ENCODE measurements at regions not wholly inside any gene's neighbourhood (a gene's known extent, or its start where the extent isn't known, plus 50 kb on each side); places are given as distances from the start of the nearest gene placed in this dataset.

DNA sequence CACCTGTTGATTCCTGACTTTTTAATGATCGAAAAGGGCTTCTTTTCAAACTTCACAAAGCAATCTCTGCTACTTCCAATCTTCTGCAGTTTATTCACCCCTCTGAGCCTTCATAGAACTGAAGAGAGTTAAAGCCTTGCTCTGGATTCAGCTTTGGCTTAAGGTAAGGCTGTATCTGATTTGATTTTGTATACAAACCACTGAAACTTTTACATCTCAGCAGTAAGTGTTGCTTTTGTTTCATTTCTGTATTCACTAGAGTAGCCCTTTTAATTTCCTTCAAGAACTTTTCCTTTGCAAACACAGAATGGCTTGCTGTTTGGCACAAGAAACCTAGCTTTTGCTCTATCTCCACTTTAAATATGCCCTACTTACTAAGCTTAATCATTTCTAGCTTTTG lies 1193.0 kb upstream of the GBE1 start:
- no peak for ATAC-seq
- H2AFZ ChIP-seq (ENCODE audit: low read length), result no peak overlapping the region
- POLR2A ChIA-PET (ENCODE audit: unreplicated experiment), result no interaction called here

DNA sequence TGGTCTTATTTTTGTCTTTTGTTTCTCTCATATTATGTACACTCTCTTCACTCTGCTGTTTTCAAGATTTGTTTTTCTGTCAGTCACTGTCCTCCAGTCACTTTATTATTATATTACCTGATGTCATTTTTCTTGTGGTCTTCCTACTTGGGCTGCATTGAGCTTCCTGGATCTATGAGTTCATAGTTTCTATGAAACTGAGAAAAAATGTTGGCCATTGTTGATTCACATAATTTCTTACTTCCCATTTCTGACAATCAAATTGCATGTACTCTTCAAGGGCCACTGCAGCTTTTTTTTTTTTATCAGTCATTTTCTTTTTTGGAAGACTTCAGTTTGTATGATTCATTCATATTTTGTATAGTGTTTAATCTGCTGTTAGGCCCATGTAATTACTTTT lies 1180.6 kb upstream of the GBE1 start:
- H3K79me2 ChIP-seq (ENCODE audit: low read length), result no peaks in the 10 kb centered on the region
- no peaks in the 10 kb centered on the region for H3K9me2 ChIP-seq (replicated peaks; ENCODE audit: low read length)
- no peak overlapping the region for H3K9ac ChIP-seq (ENCODE audit: low read length)
- H3K4me1 ChIP-seq (ENCODE audit: insufficient read depth, low read length), result no peaks in the 10 kb centered on the region
- TF ChIP-seq, protein P1, sequence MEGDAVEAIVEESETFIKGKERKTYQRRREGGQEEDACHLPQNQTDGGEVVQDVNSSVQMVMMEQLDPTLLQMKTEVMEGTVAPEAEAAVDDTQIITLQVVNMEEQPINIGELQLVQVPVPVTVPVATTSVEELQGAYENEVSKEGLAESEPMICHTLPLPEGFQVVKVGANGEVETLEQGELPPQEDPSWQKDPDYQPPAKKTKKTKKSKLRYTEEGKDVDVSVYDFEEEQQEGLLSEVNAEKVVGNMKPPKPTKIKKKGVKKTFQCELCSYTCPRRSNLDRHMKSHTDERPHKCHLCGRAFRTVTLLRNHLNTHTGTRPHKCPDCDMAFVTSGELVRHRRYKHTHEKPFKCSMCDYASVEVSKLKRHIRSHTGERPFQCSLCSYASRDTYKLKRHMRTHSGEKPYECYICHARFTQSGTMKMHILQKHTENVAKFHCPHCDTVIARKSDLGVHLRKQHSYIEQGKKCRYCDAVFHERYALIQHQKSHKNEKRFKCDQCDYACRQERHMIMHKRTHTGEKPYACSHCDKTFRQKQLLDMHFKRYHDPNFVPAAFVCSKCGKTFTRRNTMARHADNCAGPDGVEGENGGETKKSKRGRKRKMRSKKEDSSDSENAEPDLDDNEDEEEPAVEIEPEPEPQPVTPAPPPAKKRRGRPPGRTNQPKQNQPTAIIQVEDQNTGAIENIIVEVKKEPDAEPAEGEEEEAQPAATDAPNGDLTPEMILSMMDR (conservative IDR thresholded peaks at IDR 0.05; ENCODE audit: low read depth, low read length), result no peak
- TF ChIP-seq EZH2phosphoT487 (IDR thresholded peaks at IDR 0.05; ENCODE audit: borderline replicate concordance, low read length), result no peak
- TF ChIP-seq EZH2 (IDR thresholded peaks at IDR 0.05; ENCODE audit: low read length, unreplicated experiment), result no peak
- no peaks in the 10 kb centered on the region for H3F3A ChIP-seq (ENCODE audit: low read length, unreplicated experiment)
- no peak overlapping the region for H3K4me3 ChIP-seq (ENCODE audit: low read length)
- POLR2A ChIA-PET (ENCODE audit: unreplicated experiment), result interaction anchor here (0.6 kb wide), 1 partner anchor 11 kb away, joined by 4 read pairs; no protein-coding TSS in a partner anchor
- CTCF ChIA-PET, result no interaction called here
- ATAC-seq (no peak), DNase-seq (no peak)
- H3K27ac ChIP-seq (ENCODE audit: low read length), result no peak overlapping the region
- no peaks in the 10 kb centered on the region for H4K20me1 ChIP-seq (ENCODE audit: low read length)
- no peak overlapping the region for H3K4me2 ChIP-seq (ENCODE audit: low read length)
- no peaks in the 10 kb centered on the region for H3K36me3 ChIP-seq (ENCODE audit: low read depth, low read length)
- H2AFZ ChIP-seq (ENCODE audit: low read length), result no peak overlapping the region
- H3K9me3 ChIP-seq (ENCODE audit: low read length), result peaks cover 12% of the 10 kb centered on the region; the same call in 1 of the 2 replicates
- H3K27me3 ChIP-seq (ENCODE audit: low read length), result no peaks in the 10 kb centered on the region
- BruUV-seq (replicated peaks), result no TSS peak
- intact Hi-C loops (cut with micrococcal nuclease), result no loop called here

More for the DNA sequence above, 1193.0 kb upstream of the GBE1 start:
- H3K4me1 ChIP-seq (ENCODE audit: insufficient read depth, low read length), result no peaks in the 10 kb centered on the region
- H4K20me1 ChIP-seq (ENCODE audit: low read length), result no peaks in the 10 kb centered on the region
- no peaks in the 10 kb centered on the region for H3K27me3 ChIP-seq (ENCODE audit: low read length)
- no TSS peak for BruUV-seq (replicated peaks)
- no peak overlapping the region for H3K9ac ChIP-seq (ENCODE audit: low read length)
- peaks cover 7% of the 10 kb centered on the region; the same call in 1 of the 2 replicates for H3K9me3 ChIP-seq (ENCODE audit: low read length)
- H3K9me2 ChIP-seq (replicated peaks; ENCODE audit: low read length), result no peaks in the 10 kb centered on the region
- CTCF ChIA-PET, result no interaction called here
- no peak for TF ChIP-seq EZH2phosphoT487 (IDR thresholded peaks at IDR 0.05; ENCODE audit: borderline replicate concordance, low read length)
- no peak for TF ChIP-seq EZH2 (IDR thresholded peaks at IDR 0.05; ENCODE audit: low read length, unreplicated experiment)
- TF ChIP-seq, protein P1 (conservative IDR thresholded peaks at IDR 0.05; ENCODE audit: low read depth, low read length), result no peak
- no peaks in the 10 kb centered on the region for H3K79me2 ChIP-seq (ENCODE audit: low read length)
- no peak overlapping the region for H3K4me3 ChIP-seq (ENCODE audit: low read length)
- no peak for DNase-seq
- H3F3A ChIP-seq (ENCODE audit: low read length, unreplicated experiment), result no peaks in the 10 kb centered on the region
- intact Hi-C loops (cut with micrococcal nuclease), result no loop called here
- H3K36me3 ChIP-seq (ENCODE audit: low read depth, low read length), result no peaks in the 10 kb centered on the region
- no peak overlapping the region for H3K4me2 ChIP-seq (ENCODE audit: low read length)
- H3K27ac ChIP-seq (ENCODE audit: low read length), result no peak overlapping the region

DNA sequence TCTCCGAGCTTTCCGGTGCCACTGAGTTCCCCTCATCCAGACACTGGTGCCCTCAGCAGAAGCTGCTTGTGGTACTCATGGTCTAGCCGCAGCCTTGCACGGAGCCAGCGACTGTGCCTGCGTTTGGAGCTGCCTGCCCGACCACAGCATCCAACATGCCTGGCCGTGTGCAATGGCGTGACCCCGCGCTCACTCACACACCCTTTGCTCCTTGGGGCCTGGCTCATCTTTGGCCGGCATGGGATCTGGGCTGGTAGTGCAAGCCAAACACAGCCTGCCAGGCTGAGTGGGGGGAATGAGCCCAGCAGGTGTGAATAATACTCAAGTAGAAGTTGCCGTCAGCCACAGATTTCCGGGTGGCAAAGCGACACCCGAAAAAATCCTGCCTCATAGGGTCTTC lies 1178.7 kb upstream of the GBE1 start:
- BruUV-seq (replicated peaks), result no TSS peak
- intact Hi-C loops (cut with micrococcal nuclease), result no loop called here
- H3K9ac ChIP-seq (ENCODE audit: low read length), result no peak overlapping the region
- TF ChIP-seq, protein P1 (conservative IDR thresholded peaks at IDR 0.05; ENCODE audit: low read depth, low read length), result no peak
- TF ChIP-seq EZH2phosphoT487 (IDR thresholded peaks at IDR 0.05; ENCODE audit: borderline replicate concordance, low read length) (no peak), EZH2 (IDR thresholded peaks at IDR 0.05; ENCODE audit: low read length, unreplicated experiment) (no peak)
- H3K27ac ChIP-seq (ENCODE audit: low read length), result no peak overlapping the region
- H3K36me3 ChIP-seq (ENCODE audit: low read depth, low read length), result no peaks in the 10 kb centered on the region
- ChIA-PET CTCF (no interaction called here), POLR2A (ENCODE audit: unreplicated experiment) (no interaction called here)
- DNase-seq (no peak), ATAC-seq (no peak)
- H3K4me2 ChIP-seq (ENCODE audit: low read length), result no peak overlapping the region
- H3K79me2 ChIP-seq (ENCODE audit: low read length), result no peaks in the 10 kb centered on the region
- no peaks in the 10 kb centered on the region for H3K4me1 ChIP-seq (ENCODE audit: insufficient read depth, low read length)
- peaks cover 12% of the 10 kb centered on the region; the same call in 1 of the 2 replicates for H3K9me3 ChIP-seq (ENCODE audit: low read length)
- no peak overlapping the region for H3K4me3 ChIP-seq (ENCODE audit: low read length)
- H2AFZ ChIP-seq (ENCODE audit: low read length), result no peak overlapping the region
- no peaks in the 10 kb centered on the region for H3F3A ChIP-seq (ENCODE audit: low read length, unreplicated experiment)
- H3K9me2 ChIP-seq (replicated peaks; ENCODE audit: low read length), result no peaks in the 10 kb centered on the region
- no peaks in the 10 kb centered on the region for H3K27me3 ChIP-seq (ENCODE audit: low read length)
- H4K20me1 ChIP-seq (ENCODE audit: low read length), result no peaks in the 10 kb centered on the region

Measured in PC-3 (cell line).